Endothelial cell of umbilical vein (primary cell): ENCODE measurements at regions not wholly inside any gene's neighbourhood (a gene's known extent, or its start where the extent isn't known, plus 50 kb on each side); places are given as distances from the start of the nearest gene placed in this dataset.

Source experiments
- EZH2 ChIP-seq: IDR thresholded peaks from 2 replicates; pipeline ENCODE4 v1.6.1; 2012; ENCODE audit warnings: borderline replicate concordance, low read depth, mild to moderate bottlenecking, moderate library complexity, low read length, inconsistent platforms; ENCODE audit not compliant: severe bottlenecking
- GATA2 ChIP-seq: IDR thresholded peaks from 2 replicates; pipeline ENCODE4 v1.7.0; 2011; ENCODE audit warnings: low read depth, mild to moderate bottlenecking, moderate library complexity, mixed read lengths, low read length; ENCODE audit not compliant: insufficient read length, insufficient read depth
- JUN ChIP-seq: IDR thresholded peaks from 2 replicates; pipeline ENCODE4 v1.6.1; 2011; ENCODE audit warnings: borderline replicate concordance, low read depth; ENCODE audit not compliant: insufficient read length, insufficient read depth
- MYC ChIP-seq: IDR thresholded peaks from one replicate; pipeline ENCODE4 v1.6.1; 2011; ENCODE audit warnings: mild to moderate bottlenecking, low read depth, low read length
- POLR2A ChIP-seq: IDR thresholded peaks from 2 replicates; pipeline ENCODE4 v1.6.1; 2012; ENCODE audit warnings: low read depth, mild to moderate bottlenecking, control low read depth, low read length
- POLR2AphosphoS5 ChIP-seq: IDR thresholded peaks from 2 replicates; pipeline ENCODE4 v1.6.1; 2012; ENCODE audit warnings: low read depth, mild to moderate bottlenecking, control low read depth, low read length, moderate library complexity; ENCODE audit not compliant: insufficient read depth
- TF ChIP-seq, protein P1 (sequence below), 2 donors: IDR thresholded peaks; 1 replicate in 1 of 2; 2 replicates in 1 of 2; pipeline ENCODE4 v1.5.1; 2011; ENCODE audit warnings: low read length in 2 of 2, mild to moderate bottlenecking in 2 of 2, moderate library complexity in 2 of 2, control low read depth in 1 of 2, inconsistent platforms in 1 of 2, low read depth in 1 of 2; ENCODE audit not compliant: insufficient read depth in 1 of 2; ENCODE audit errors: extremely low read depth in 1 of 2
- TF ChIP-seq, protein P2 (sequence below): IDR thresholded peaks from 2 replicates; pipeline ENCODE4 v1.6.1; 2011; ENCODE audit not compliant: insufficient read depth, insufficient read length

GRCh38 chr5:57955511-57955910 is 472.9 kb upstream of the ACTBL2 start:
- TF ChIP-seq, protein P1, sequence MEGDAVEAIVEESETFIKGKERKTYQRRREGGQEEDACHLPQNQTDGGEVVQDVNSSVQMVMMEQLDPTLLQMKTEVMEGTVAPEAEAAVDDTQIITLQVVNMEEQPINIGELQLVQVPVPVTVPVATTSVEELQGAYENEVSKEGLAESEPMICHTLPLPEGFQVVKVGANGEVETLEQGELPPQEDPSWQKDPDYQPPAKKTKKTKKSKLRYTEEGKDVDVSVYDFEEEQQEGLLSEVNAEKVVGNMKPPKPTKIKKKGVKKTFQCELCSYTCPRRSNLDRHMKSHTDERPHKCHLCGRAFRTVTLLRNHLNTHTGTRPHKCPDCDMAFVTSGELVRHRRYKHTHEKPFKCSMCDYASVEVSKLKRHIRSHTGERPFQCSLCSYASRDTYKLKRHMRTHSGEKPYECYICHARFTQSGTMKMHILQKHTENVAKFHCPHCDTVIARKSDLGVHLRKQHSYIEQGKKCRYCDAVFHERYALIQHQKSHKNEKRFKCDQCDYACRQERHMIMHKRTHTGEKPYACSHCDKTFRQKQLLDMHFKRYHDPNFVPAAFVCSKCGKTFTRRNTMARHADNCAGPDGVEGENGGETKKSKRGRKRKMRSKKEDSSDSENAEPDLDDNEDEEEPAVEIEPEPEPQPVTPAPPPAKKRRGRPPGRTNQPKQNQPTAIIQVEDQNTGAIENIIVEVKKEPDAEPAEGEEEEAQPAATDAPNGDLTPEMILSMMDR (IDR thresholded peaks at IDR 0.05; ENCODE audit: extremely low read depth in 1 of 2, insufficient read depth in 1 of 2, low read depth in 1 of 2, low read length in 2 of 2) = no peak
- no peak for TF ChIP-seq GATA2
- TF ChIP-seq POLR2AphosphoS5 = no peak
- no peak for TF ChIP-seq EZH2
- TF ChIP-seq, protein P2, sequence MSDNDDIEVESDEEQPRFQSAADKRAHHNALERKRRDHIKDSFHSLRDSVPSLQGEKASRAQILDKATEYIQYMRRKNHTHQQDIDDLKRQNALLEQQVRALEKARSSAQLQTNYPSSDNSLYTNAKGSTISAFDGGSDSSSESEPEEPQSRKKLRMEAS = no peak
- TF ChIP-seq JUN = no peak
- TF ChIP-seq POLR2A = no peak
- TF ChIP-seq MYC = no peak
